A673 (cell line): ENCODE measurements at regions not wholly inside any gene's neighbourhood (a gene's known extent, or its start where the extent isn't known, plus 50 kb on each side); places are given as distances from the start of the nearest gene placed in this dataset.

Experiments used
- BruUV-seq: library from RNA; stranded (reverse); fragments of 400-500 nt; replicated peaks from 2 replicates; lab custom pipeline; 2021; lab: Mats Ljungman, UMichigan
- CTCF ChIA-PET: fragments of 300-600 bp; sonication (Branson Sonifier 250); formaldehyde crosslinking; loops from one replicate; lab custom pipeline; 2022; ENCODE audit warnings: antibody characterized with exemption; lab: Charles Lee
- POLR2A ChIA-PET: fragments of 300-600 bp; sonication (Branson Sonifier 250); formaldehyde crosslinking; loops from one replicate; lab custom pipeline; 2022; ENCODE audit warnings: antibody characterized with exemption; ENCODE audit not compliant: low non-redundant PET; lab: Charles Lee
- DNase-seq: peaks from one replicate; pipeline ENCODE4 v3.0.0-alpha.2; 2015; ENCODE audit warnings: low spot score
- H3K27ac ChIP-seq: fragments of 200-600 bp; sonication (generic); 2 replicates; pipeline ENCODE4 v1.5.1; 2016; ENCODE audit warnings: mixed run types, low read depth, mild to moderate bottlenecking, mixed read lengths, antibody characterized with exemption, low read length; ENCODE audit not compliant: poor library complexity, severe bottlenecking
- H3K27me3 ChIP-seq: fragments of 200-600 bp; sonication (generic); replicated peaks from 2 replicates; pipeline ENCODE4 v1.6.1; 2017; ENCODE audit warnings: mixed run types, low read depth, mild to moderate bottlenecking, mixed read lengths, antibody characterized with exemption, low read length; ENCODE audit not compliant: insufficient read depth, poor library complexity
- H3K36me3 ChIP-seq: fragments of 200-600 bp; sonication (generic); 2 replicates; pipeline ENCODE4 v1.6.1; 2016; ENCODE audit warnings: mixed run types, mild to moderate bottlenecking, mixed read lengths, antibody characterized with exemption, low read length; ENCODE audit not compliant: insufficient read depth, poor library complexity, severe bottlenecking
- H3K4me1 ChIP-seq: fragments of 200-600 bp; sonication (generic); 2 replicates; pipeline ENCODE4 v1.6.1; 2017; ENCODE audit warnings: mixed run types, mild to moderate bottlenecking, mixed read lengths, antibody characterized with exemption, low read length; ENCODE audit not compliant: insufficient read depth, poor library complexity, severe bottlenecking
- H3K4me3 ChIP-seq: fragments of 200-600 bp; sonication (generic); 2 replicates; pipeline ENCODE4 v1.5.1; 2016; ENCODE audit warnings: low read depth, mixed run types, mild to moderate bottlenecking, mixed read lengths, low read length; ENCODE audit not compliant: poor library complexity, severe bottlenecking
- H3K9me3 ChIP-seq: fragments of 200-600 bp; sonication (generic); 2 replicates; pipeline ENCODE4 v1.6.1; 2016; ENCODE audit warnings: mixed run types, low read depth, mild to moderate bottlenecking, mixed read lengths, antibody characterized with exemption, low read length; ENCODE audit not compliant: poor library complexity, severe bottlenecking
- CTCF ChIP-seq: fragments of 300-800, 200-600 bp; sonication (generic); conservative IDR thresholded peaks from 2 replicates; pipeline ENCODE4 v1.5.1; 2017; ENCODE audit warnings: low read depth, mild to moderate bottlenecking, antibody characterized with exemption, low read length, moderate library complexity, mixed read lengths
- EZH2 ChIP-seq: fragments of 200-600 bp; sonication (generic); IDR thresholded peaks from 2 replicates; pipeline ENCODE4 v1.6.1; 2017; ENCODE audit warnings: borderline replicate concordance, low read depth, mild to moderate bottlenecking, mixed read lengths, antibody characterized with exemption, low read length; ENCODE audit not compliant: poor library complexity, severe bottlenecking
- intact Hi-C: fragments of 100-400 bp; cut with micrococcal nuclease; formaldehyde crosslinking; loops from one replicate; pipeline ENCODE4 v1.10.0; 2022; ENCODE audit not compliant: unreplicated experiment

GRCh38 chr3:107315141-107315540 lies 62.1 kb upstream of the CCDC54 start:
- TF ChIP-seq EZH2 (no peak), CTCF (no peak)
- Histone ChIP-seq H3K36me3 (no peaks in the 10 kb centered on the region), H3K9me3 (no peaks in the 10 kb centered on the region), H3K27ac (no peak overlapping the region), H3K27me3 (no peaks in the 10 kb centered on the region), H3K4me1 (no peaks in the 10 kb centered on the region), H3K4me3 (no peak overlapping the region)
- ChIA-PET POLR2A (no interaction called here), CTCF (no interaction called here)
- DNase-seq, result no peak
- intact Hi-C loops, result no loop called here
- BruUV-seq, result no TSS peak

GRCh38 chr3:107323723-107324122 lies 53.5 kb upstream of the CCDC54 start:
- ChIA-PET POLR2A (no interaction called here), CTCF (no interaction called here)
- no peak for TF ChIP-seq CTCF
- TF ChIP-seq EZH2, result no peak
- Histone ChIP-seq H3K9me3 (no peaks in the 10 kb centered on the region), H3K36me3 (no peaks in the 10 kb centered on the region), H3K4me3 (no peak overlapping the region), H3K27me3 (no peaks in the 10 kb centered on the region), H3K27ac (no peak overlapping the region), H3K4me1 (no peaks in the 10 kb centered on the region)
- BruUV-seq, result no TSS peak
- no peak for DNase-seq
- intact Hi-C loops, result no loop called here

- H3K4me1 ChIP-seq, result no peaks in the 10 kb centered on the region
- CTCF ChIA-PET, result no interaction called here
- no peak for DNase-seq
- no peak overlapping the region for H3K27ac ChIP-seq
- TF ChIP-seq CTCF, result no peak
- no peak for TF ChIP-seq EZH2
- H3K36me3 ChIP-seq, result no peaks in the 10 kb centered on the region
- POLR2A ChIA-PET, result no interaction called here
- intact Hi-C loops, result no loop called here
- H3K27me3 ChIP-seq, result no peaks in the 10 kb centered on the region
- no TSS peak for BruUV-seq
- no peak overlapping the region for H3K4me3 ChIP-seq
- H3K9me3 ChIP-seq, result no peaks in the 10 kb centered on the region
Observed at GRCh38 chr3:107325446-107325845, 51.8 kb upstream of the CCDC54 start.
